NCI-H774 (cell line): ENCODE measurements at regions not wholly inside any gene's neighbourhood (a gene's known extent, or its start where the extent isn't known, plus 50 kb on each side); places are given as distances from the start of the nearest gene placed in this dataset.
"Not testable (repeated sequence)": the region's sequence is repeated elsewhere in the genome, so short reads cannot be mapped to it uniquely, and the experiment has no call there.

ENCODE experiments used
- DNase-seq: peaks from one replicate; lab custom pipeline; 2025; lab: John Stamatoyannopoulos, UW

DNA sequence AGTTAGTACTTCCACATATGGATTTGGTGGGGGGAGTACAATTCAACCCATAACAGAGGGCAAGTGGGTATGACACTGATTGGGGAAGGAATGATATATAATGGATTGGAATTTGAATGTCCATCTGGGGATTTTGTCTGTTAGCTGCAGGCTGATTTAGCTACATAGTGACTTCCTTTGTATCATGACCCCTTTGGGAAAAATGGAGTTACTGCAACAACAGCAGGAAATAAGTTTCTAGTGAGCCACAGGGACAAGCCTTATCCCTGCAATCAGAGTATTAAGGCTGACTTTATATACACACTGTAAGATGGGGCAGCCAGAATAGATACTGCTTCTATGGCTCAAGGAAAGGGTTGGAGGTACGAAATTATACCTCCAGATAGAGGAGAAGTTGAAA lies 404.4 kb upstream of the MEIS1 start:
- DNase-seq, result no peak

DNA sequence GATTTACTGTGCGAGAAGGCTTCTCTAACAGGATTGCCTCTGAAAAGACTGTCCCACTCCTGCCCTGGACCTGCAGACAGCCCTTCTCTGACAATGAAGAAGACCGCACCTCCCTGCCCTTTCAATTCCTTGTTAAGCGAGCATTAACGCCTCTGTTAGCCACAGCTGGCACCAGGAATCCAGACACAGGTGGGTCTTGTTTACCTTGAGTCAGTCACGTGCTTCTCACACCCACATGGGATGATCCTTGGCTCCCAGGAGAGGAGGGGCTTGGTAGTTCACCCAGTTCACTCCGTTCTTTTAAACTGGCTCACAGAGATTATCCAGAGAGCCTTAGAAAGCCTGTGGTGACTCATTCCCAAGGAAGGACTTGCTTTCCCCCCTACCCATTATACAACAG lies 410.5 kb upstream of the MEIS1 start:
- peak; percentile 18 for DNase-seq

GRCh38 chr2:66021296-66021695 lies 413.6 kb upstream of the MEIS1 start:
- no peak for DNase-seq

- DNase-seq, result no peak
These were observed 417.2 kb upstream of the MEIS1 start for GRCh38 chr2:66017763-66018162.

- no peak for DNase-seq
These were observed 420.5 kb upstream of the MEIS1 start for GRCh38 chr2:66014450-66014849.

- DNase-seq, result no peak
These were observed 421.5 kb upstream of the MEIS1 start for GRCh38 chr2:66013456-66013855.

DNA sequence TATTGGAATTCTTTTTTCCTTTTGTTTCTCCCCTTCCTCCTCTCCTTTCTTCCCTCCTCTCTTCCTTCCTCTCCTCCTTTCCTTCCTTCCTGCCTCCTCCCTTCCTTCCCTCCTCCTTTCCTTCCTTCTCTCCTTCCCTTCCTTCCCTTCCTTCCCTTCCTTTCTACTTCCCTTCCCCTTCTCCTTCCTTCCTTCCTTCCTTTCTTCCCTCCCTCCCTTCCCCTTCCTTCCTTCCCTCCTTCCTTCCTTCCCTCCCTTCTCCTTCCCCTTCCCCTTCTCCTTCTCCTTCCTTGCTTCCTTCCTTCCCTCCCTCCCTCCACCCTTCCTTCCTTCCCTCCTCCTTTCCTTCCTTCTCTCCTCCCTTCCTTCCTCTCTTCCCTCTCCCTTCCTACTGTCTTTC lies 431.0 kb upstream of the MEIS1 start:
- no peak for DNase-seq

DNA sequence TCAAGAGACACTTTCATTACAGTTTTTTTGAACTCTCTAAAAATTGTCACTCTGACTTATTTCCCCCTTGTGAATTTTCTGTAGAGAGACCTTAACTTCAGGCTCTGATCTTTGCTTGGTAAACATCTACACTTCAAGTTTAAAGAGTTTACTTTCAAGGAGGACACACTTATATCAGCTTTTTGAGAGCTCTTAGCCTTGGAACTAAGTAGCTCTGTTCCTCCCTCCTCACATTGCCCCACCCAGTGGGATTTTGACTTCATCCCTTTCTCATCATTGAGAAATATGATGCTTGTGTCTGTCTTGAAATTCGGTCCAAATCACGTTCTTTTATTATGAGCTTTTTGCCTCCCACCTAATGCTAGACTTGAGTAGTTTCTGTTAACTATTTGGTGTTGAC lies 433.4 kb upstream of the MEIS1 start:
- DNase-seq, result no peak

GRCh38 chr2:66000901-66001300 lies 434.0 kb upstream of the MEIS1 start:
- no peak for DNase-seq

DNA sequence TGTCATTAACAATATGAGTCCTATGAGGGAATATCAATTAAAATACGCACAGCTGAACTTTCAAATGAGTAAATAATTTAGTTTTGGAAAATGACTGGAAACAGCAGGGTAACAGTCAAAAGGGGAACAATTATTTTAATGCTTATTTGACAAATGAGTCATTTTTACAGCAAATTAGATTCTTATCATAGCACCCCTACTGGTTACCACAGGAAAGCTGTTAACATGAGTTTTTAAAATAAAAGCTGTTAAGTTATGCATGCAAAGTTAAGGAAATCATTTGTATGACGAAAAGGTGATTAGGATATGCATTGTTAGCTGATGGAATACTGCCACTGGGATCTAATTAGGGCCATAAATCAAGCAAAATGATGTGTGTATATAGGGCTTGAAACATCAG lies 435.1 kb upstream of the MEIS1 start:
- no peak for DNase-seq

DNA sequence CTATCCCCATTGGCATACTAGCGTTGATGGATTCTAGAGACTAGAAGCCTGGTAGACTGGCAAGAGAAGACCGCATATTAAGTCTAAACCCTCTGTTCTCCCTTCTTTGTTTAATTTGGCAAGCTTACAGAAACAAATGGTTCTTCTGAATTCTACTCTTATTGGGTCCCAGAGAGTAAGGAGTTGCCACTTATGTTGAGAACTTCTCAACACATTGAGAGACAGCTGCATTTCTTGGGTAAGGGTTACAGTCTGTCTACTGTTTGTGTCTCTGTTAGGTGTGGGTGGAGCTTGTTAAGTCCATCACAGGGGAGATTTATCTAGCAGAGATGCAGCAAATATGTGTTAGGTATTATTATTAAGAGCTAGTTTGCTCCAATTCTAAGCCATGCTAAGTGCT lies 435.8 kb upstream of the MEIS1 start:
- DNase-seq, result no peak

GRCh38 chr2:65997961-65998360 lies 437.0 kb upstream of the MEIS1 start:
- no peak for DNase-seq

DNA sequence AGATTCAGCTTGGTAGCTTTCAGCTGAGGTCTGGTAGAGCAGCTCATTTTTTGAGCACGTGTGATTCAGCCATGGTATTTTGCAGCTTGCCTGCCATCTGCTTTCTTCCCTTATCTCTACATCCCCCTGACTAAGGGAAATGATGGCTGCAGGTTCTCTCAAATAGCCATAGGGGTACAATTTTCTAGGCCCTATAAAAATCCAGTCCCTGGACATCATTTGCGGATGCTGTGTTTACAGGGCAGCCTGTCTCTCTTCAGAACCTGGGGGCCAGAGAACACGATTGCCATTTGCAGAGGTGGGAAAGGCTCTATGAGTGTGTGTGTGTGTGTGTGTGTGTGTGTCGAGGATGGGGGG lies 442.7 kb upstream of the MEIS1 start:
- DNase-seq, result no peak

DNA sequence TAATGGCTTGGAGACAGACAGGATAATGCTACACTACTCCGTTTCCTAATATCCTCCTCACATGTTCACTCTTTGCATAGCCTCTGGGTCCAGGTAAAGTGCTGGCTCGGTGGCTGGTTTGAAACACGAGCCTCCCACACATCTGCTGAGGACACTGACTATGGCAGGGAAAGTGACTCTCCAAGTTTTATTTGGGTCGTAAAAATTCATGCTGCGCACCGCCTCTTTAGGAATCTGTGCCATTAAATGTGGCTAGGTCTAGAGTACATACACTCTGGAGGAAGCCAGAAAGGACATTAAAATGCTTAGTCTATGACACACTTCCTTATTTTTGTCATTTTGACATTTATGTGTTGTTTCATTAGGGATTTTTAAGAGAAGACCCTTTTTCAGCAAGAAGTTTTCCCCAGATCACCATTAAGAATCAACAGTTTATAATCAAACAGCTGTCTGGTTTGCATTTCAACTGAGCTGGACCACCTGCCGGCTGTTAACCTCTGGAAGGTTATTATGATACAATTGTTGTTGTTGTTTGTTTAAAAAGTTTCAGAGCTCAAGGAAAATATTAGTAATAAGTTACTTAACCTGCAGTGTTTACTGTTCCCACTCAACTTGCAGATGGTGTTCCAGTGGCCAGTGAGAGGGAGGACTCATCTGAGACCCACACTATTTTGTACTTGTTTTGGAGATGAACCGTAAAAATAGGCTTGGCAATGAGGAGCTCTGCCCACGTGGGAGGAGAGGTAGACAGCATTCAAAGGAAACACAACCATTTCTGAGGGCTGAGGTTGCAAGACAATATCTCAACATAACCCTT lies 443.3 kb upstream of the MEIS1 start:
- DNase-seq, result peak; percentile 17

DNA sequence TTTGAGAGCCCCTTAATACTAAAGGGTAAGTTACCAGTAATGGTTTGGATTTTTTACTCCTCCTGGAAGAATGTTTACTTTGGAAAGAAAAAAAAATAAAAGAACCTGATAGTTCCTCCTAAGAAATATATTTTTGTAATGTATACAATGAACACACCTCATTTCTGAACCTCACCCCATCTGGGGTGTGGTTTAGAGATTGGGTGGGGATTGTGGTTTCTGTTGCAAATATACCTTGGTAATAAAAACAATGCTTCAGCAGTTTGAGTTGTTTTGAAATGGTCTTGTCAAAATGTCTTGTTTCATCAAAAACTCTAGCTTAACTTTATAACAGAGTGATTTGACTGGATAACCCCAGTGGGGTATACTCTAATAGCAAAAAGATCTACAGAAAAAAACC lies 448.9 kb upstream of the MEIS1 start:
- no peak for DNase-seq

DNA sequence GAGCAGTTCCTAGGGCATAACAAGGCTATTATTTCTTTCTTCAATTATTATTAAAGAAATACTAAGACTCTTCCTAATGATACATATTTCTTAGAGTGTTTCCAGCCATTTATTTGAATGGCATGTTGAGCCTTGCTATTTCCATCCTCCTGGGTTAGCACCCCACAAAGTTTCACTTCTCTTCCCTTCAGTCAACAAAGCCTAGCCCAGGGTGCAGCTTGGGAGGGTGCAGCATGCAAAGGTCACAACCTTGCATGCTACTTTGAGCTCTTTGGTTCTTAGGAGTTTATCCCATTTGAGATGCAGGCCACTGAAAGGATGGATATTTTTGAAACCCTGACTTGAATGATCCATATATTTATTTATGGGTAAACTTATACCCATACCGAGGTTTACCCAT lies 454.4 kb upstream of the MEIS1 start:
- no peak for DNase-seq

GRCh38 chr2:65979446-65979845 lies 455.5 kb upstream of the MEIS1 start:
- DNase-seq, result no peak

DNA sequence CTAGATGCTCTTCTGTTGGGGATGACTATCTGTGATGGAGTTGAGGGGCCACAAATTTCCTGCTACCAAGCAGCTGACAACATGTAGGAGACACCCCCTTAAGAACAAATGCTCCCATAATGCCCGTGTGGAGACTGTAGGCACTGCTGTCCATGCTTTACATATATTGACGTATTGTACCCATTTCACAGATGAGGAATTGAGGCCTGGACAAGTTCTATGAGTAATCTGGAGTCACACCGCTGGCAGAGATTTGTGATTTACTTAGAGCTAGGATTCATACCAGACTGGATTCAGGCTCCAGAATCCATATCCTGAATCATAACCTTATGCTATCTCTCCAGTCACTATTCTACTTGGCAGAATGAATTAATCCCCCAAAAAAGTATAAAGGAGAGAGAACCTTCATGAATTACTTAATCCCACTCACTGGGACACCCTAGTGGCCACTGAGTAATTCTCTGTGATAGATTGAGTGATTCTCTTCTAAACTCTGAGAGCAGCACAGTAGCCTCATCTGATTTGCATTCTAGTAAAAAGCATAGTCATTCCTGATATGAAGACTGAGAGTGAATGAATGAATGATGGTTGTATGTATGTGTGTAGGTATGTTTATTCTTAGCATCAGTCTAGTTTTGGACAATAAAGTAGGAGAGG lies 460.7 kb upstream of the MEIS1 start:
- no peak for DNase-seq

DNA sequence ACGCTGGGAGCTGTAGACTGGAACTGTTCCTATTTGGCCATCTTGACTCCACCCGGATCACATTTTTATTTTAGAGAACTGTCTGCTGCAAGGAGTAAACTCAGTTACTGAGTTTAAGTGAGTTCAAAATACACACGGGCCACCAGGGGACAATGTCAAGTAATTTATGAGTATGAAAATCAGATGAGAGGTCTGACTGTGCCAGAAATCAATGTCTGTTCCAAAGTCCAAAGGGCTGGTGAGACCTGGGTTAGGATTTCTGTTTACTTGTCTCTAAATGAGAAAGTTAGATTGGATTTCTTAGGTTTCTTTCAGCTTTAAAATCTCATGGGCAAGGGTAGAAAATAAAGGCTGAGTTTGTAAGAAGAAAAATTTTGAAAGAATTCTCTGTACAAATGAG lies 465.8 kb upstream of the MEIS1 start:
- no peak for DNase-seq

DNA sequence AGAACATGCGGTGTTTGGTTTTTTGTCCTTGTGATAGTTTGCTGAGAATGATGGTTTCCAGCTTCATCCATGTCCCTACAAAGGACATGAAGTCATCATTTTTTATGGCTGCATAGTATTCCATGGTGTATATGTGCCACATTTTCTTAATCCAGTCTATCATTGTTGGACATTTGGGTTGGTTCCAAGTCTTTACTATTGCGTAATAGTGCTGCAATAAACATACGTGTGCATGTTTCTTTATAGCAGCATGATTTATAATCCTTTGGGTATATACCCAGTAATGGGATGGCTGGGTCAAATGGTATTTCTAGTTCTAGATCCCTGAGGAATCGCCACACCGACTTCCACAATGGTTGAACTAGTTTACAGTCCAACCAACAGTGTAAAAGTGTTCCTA lies 471.6 kb upstream of the MEIS1 start:
- DNase-seq, result not testable (repeated sequence)

DNA sequence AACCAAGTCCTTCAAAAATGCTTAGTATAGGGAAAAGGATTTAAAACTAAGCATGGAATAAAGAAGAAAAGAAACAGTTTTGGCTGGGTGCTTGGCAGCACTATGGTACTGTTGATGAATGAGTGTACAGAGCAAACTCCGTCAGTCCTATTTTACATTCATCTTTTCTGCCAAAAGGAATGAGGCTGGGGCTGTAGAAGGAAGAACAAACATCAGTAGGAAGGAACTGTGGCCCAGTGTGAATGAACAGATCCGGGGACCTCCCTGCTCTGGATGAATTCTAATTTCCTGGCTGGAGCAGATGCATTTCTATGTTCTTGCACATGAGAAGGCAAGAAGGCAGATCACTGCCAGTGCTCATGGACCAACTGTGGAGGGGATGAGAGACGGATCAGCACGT lies 474.0 kb upstream of the MEIS1 start:
- no peak for DNase-seq

GRCh38 chr2:65957886-65958285 lies 477.0 kb upstream of the MEIS1 start:
- DNase-seq, result no peak

DNA sequence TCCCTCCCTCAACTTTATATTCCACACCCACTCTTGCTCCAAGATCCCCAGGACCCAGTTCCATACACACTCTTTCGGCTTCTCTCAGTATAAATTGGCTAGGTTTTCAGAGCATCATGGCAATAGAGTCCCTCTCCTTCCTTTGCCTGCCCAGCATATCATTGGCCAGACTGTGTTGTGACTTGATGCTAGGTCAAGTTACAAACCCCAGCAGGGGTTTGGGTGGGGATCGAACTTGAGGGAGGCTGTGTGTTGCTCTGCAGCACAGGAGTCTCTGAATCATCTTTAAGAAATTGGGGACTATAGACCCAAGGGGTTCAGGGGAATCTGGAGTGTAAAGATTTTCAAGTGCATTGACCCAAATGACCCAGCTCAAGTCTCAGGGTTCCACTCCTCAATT lies 477.5 kb upstream of the MEIS1 start:
- no peak for DNase-seq

- no peak for DNase-seq
These were observed 479.7 kb upstream of the MEIS1 start for GRCh38 chr2:65955259-65955658.
